HG03025 (cell line): ENCODE measurements at regions not wholly inside any gene's neighbourhood (a gene's known extent, or its start where the extent isn't known, plus 50 kb on each side); places are given as distances from the start of the nearest gene placed in this dataset.

Source experiments
- ATAC-seq: cut with Tn5 transposase; IDR thresholded peaks from one replicate; pipeline ENCODE4 v1.9.1; 2021; ENCODE audit warnings: mild to moderate bottlenecking, moderate library complexity; ENCODE audit not compliant: unreplicated experiment, low FRiP score

GRCh38 chr2:137823196-137823595 lies 141.1 kb upstream of the HNMT start:
- ATAC-seq, result no peak

GRCh38 chr2:137824501-137824900 lies 139.8 kb upstream of the HNMT start:
- no peak for ATAC-seq

- ATAC-seq, result peak; percentile 89
These were observed 137.6 kb upstream of the HNMT start for GRCh38 chr2:137826373-137827372.

- no peak for ATAC-seq
These were observed 135.6 kb upstream of the HNMT start for GRCh38 chr2:137828624-137829023.

- ATAC-seq, result no peak
These were observed 135.0 kb upstream of the HNMT start for GRCh38 chr2:137829251-137829650.

- no peak for ATAC-seq
These were observed 129.4 kb upstream of the HNMT start for GRCh38 chr2:137834760-137835379.

GRCh38 chr2:137836671-137837070 lies 127.6 kb upstream of the HNMT start:
- ATAC-seq, result no peak

GRCh38 chr2:137837830-137838229 lies 126.4 kb upstream of the HNMT start:
- ATAC-seq, result no peak

- no peak for ATAC-seq
These were observed 125.8 kb upstream of the HNMT start for GRCh38 chr2:137838255-137839092.

- no peak for ATAC-seq
These were observed 121.8 kb upstream of the HNMT start for GRCh38 chr2:137842430-137842829.

GRCh38 chr2:137842952-137843351 lies 121.3 kb upstream of the HNMT start:
- ATAC-seq, result no peak

GRCh38 chr2:137845422-137845821 lies 118.9 kb upstream of the HNMT start:
- no peak for ATAC-seq

- ATAC-seq, result no peak
These were observed 117.3 kb upstream of the HNMT start for GRCh38 chr2:137846993-137847392.

GRCh38 chr2:137847443-137847842 lies 116.8 kb upstream of the HNMT start:
- ATAC-seq, result no peak

- no peak for ATAC-seq
These were observed 106.4 kb upstream of the HNMT start for GRCh38 chr2:137857881-137858280.

- no peak for ATAC-seq
These were observed 101.6 kb upstream of the HNMT start for GRCh38 chr2:137862651-137863050.

- ATAC-seq, result no peak
These were observed 98.2 kb upstream of the HNMT start for GRCh38 chr2:137865954-137866540.

- no peak for ATAC-seq
These were observed 93.6 kb upstream of the HNMT start for GRCh38 chr2:137870682-137871081.

- no peak for ATAC-seq
These were observed 91.7 kb upstream of the HNMT start for GRCh38 chr2:137872577-137872976.

- ATAC-seq, result no peak
These were observed 90.6 kb upstream of the HNMT start for GRCh38 chr2:137873536-137874244.
